SK-N-DZ (cell line): ENCODE measurements at regions not wholly inside any gene's neighbourhood (a gene's known extent, or its start where the extent isn't known, plus 50 kb on each side); places are given as distances from the start of the nearest gene placed in this dataset.

Source experiments
- DNase-seq: peaks from one replicate; pipeline ENCODE4 v3.0.0-alpha.2; 2015; ENCODE audit warnings: low spot score
- small RNA-seq, 2 experiments: library from RNA; depleted of rRNA; stranded (forward); fragments of <200 nt; gene quantifications; one replicate each; pipeline ENCODE3, GENCODE V24; 2014

DNA sequence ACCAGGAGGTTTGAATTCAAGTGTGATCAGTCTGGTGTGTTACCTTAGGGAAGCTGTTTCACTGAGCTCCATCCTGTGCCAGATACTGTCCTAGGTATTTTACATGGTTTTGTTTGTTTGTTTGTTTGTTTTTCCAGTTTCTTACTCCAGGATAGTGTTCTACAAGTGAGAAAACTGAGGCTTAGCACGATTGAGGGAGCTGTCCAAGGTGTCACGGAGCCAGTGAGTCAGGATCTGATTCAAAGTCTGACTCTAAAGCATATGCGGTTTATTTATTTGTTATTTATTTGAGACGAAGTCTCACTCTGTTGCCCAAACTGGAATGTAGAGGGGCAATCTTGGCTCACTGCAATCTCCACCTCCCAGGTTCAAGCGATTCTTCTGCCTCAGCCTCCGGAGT, 79.7 kb upstream of the GNG2 start:
- DNase-seq = no peak

GRCh38 chr14:51781381-51781780, 79.0 kb upstream of the GNG2 start:
- no peak for DNase-seq

DNA sequence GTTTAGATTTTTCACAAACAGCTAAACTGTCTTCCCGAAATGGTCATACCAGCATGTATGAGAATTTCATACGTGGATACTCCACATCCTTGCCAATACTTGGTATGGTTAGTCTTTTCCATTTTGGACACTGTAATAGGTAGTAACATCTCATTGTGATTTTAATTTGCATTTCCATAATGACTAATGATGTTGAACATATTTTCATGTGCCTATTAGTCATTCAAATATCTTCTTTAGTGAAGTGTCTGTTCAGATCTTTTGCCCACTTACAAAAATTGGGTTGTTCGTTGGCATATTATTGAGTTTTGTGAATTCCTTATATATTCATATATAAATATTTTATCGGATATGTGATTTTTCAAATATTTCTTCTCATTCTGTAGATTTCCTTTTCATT, 78.0 kb upstream of the GNG2 start:
- no peak for DNase-seq

DNA sequence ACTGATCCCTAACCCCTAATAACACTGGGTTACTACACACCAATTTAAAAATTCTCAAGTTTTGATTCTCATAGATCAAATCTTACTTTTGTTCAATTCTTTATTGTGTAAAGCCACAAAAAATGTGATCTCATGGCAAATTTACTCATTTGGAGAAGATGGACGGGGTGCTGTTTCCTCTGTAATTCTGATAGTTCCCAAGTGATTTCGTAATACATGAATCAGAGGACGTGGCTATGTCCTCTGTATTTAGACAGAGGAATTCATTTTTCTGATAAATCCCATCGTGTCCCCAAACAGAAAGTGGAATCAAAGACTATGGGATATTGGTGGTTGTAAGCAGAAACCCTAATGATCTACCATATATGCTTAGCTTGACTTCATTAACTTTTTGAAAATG, 76.6 kb upstream of the GNG2 start:
- no peak for DNase-seq

DNA sequence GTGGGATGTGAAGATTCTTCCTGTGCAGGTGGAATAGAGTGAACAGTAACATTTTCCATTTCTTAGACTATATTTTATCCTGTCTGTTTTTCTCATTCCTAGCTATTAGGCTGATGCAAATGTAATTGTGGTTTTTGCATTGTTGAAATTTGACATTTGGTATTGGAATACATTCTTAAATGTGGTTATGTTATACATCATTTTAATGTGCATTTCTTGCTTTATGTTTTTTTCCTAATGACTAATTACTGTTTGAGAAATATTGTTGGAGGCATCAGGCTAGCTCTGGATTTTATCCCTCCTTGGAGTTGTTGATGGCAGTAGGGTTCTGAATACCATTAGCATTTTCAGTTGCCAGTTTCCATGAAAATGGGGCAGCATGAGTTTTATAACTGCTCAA, 75.9 kb upstream of the GNG2 start:
- no peak for DNase-seq

DNA sequence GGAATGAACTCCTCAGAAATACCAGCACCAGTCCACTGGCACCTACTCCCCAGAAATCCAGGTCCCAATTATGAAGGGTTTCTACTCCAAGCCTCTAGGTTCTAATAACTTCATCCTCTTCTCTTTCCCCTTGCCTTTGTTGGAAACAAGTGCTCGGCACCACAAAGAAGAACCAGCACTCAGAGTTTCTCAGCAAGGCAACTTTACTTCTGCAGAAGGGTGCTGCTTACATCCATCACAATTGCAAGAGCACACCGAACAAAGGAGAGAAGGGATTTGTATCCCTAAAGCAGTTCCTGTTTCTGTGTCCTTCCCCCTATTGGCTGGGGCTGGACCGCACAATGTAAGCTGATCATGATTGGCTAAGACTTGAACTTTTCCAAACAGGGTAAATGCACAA, 74.2 kb upstream of the GNG2 start:
- no peak for DNase-seq

DNA sequence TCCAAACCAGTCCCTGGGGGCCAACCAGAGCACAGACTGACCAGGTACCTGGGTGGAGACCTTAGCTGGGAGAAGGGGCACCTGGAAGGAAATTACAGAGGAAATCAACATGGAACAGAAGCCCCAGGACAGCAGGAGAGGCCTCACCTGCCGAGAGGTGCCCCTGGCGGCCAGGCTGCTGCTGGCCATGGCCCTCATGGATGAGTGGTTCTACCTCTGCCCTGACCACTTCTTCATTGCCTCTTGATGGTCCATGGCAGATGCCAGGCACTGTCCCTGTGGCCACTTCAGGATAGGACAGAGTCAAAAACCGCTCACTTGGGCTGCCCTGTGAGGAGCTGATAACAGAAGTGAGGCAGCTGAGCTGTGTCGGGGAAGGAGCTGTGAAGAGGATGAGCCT, 73.1 kb upstream of the GNG2 start:
- DNase-seq = no peak

- no peak for DNase-seq
Measured at GRCh38 chr14:51789114-51789513, 71.3 kb upstream of the GNG2 start.

- no peak for DNase-seq
Measured at GRCh38 chr14:51789596-51789995, 70.8 kb upstream of the GNG2 start.

GRCh38 chr14:51792809-51793208, 67.6 kb upstream of the GNG2 start:
- DNase-seq = no peak

DNA sequence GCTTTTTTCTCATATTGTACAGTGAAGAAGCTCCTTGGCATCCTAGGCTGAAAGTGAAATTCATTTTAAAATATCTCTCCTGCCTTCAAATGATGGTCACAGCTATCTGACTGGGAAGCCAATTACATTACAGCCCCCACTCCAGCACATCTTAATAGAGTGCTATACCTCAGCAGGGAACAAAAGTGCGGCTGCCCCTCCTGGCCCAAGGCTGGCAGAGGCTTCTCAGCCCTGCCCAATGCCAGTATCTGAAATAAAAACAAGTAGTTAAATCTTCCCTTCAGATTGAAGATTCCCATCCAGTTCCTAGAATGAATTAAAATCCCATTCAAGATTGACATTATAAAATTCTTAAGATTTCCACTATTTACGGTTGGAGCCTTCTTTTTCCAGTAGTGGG, 54.9 kb upstream of the GNG2 start:
- peak; percentile 28 for DNase-seq

DNA sequence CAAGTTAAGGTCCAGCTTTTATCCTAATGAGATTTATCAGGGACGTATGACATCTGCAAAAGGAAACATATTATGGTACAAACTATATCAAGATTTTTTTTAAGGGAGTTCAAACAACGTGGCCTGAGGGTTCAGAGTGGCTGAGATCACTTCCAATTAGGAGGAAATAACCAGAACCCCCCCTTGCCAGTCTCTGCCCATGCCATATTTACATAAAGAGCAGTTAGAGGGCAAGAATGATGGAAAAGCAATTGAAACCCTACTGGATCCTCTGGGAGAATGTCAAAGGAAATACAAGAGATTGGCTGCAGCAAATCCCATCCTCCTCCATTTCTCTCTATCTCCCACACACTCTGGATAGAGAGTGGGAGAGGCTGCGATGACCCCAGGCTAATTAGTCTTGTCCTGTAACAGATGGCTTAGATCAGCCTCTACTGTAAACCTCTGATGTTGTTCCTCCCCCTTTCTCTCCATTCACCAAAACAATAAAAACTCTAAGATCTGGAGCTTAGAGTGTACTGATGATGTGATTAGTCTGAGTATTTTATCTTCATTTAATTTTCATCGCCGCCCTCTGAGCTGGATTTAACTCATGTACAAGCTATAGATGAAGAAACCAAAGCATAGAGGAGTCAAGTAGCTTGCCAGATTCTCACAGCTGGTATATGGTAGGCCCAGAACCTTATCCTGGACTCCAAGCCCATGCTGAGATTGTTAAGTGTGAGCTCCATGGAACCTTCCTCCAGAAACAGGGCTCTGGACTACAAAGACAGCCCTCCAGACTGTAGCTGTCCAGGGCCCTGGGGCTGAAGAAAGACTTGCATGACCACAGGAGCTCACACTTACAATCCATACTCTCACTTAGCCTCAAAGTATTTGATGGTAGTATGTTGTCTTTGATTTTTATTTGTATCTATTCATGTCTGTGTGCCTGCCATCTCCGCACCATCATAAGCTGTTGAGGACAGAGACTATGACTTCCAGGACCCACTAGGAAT, 54.1 kb upstream of the GNG2 start:
- DNase-seq = peak; percentile 70

- DNase-seq = peak; percentile 52
Measured at GRCh38 chr14:51807356-51807755, 53.1 kb upstream of the GNG2 start.

Small RNA genes in the stretch of these regions (small RNA-seq; reads per million reads assigned to genes)
- gene AL079307.3 = 0 reads per million in 2 experiments
